ENCODE measurements at regions not wholly inside any gene's neighbourhood (a gene's known extent, or its start where the extent isn't known, plus 50 kb on each side); places are given as distances from the start of the nearest gene placed in this dataset.

DNA sequence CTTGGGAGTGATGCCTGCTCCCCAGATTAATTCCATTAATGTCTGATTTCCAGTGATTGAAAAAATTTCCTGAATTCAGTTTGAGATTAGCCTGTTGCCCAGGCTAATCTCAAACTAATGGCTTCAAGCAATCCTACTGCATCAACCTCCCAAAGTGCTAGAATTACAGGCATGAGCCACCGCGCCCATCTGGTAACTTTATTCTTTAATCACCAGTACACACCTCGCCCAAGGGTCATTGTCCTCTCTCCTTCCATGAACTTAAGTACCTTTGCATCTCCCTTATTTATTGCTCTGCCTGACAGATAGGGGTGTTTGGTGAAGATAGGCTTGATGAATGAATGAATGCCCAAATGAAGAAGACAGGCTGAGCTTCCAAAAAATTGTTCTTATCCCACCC lies 366.5 kb downstream of the SIPA1L2 start:
- no peak overlapping the region for H3K4me3 ChIP-seq (ENCODE audit: low read depth, low read length)

DNA sequence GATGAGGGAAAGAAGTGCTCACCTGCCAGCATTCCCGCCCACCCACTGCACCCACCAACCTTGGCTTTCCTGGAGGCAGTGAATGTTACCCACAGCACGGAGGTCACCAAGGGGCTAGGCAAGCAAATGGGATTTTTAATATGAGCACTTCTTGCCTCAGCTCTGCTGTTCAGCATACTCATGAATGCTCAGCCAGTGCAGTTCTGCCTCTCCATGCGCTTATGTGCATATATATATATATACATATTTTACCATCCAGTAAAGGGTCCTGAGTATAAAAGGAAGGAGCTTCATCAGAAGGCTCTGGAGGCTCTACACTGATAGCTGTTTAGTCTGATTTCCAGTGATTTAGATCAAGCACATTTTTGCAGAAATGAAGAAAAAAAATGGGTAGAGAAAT lies 366.9 kb downstream of the SIPA1L2 start:
- H3K4me3 ChIP-seq (ENCODE audit: low read depth, low read length) = no peak overlapping the region

- no peak overlapping the region for H3K4me3 ChIP-seq (ENCODE audit: low read depth, low read length)
Observed at GRCh38 chr1:232260861-232261260, 369.1 kb downstream of the SIPA1L2 start.

- H3K4me3 ChIP-seq (ENCODE audit: low read depth, low read length) = no peak overlapping the region
Observed at GRCh38 chr1:232260045-232260444, 369.9 kb downstream of the SIPA1L2 start.

DNA sequence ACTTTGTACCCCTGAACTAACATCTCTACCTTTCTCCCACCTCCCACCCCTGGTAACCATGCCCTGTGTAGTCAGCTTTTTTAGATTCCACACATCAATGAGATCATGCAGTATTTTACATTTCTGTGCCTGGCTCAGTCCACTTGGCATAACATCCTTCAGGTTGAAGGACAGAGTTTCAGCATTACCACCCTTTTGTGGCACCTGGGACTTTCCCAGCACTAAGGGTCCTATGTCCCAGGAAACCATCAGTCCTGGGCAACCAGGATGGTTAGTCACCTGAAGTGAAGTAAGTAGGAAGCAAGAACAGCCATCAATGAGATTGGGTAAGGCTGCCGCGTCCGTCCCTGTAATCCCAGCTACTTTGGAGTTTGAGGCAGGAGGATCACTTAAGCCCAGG lies 370.6 kb downstream of the SIPA1L2 start:
- H3K4me3 ChIP-seq (ENCODE audit: low read depth, low read length) = no peak overlapping the region

DNA sequence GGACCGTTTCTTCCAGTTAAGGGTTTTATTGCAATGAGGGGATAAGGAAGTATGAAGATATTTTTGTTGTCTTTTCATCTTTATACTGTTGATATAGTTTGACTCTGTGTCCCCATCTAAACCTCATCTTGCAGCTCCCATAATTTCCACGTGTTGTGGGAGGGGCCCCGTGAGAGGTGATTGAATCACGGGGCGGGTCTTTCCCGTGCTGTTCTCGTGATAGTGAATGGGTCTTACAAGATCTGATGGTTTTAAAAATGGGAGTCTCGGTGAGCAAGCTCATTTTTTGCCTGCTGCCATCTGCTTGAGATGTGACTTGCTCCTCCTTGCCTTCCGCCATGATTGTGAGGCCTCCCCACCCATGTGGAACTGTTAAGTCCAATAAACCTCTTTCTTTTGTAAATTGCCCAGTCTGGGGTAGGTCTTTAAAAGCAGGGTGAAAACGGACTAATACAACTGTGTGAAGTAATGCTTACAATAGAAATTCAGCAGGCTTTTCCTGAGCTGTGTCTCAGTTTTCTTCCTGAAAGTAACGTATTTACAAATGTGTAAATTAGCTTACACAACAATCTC lies 377.3 kb downstream of the SIPA1L2 start:
- H3K4me3 ChIP-seq (ENCODE audit: low read depth, low read length) = no peak overlapping the region

DNA sequence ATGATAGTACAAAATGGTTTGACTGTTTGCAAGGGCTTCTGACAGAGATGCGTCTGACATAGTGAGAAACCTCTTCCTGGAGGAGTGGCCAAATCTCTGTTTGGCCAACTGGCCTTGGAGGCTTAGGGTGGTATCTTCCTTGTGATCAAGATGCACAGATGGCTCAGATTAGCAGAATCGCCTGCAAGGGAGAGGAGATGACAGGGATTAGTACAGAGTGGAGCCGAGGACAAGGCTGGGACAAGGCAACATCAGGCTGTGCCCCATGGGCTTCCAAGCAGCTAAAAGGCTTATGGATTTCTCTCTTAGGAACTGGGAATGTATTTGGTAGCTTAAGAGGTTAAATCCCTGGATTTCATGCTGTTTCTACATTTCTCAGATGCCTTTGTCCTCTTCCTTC lies 379.1 kb downstream of the SIPA1L2 start:
- H3K4me3 ChIP-seq (ENCODE audit: low read depth, low read length) = no peak overlapping the region

DNA sequence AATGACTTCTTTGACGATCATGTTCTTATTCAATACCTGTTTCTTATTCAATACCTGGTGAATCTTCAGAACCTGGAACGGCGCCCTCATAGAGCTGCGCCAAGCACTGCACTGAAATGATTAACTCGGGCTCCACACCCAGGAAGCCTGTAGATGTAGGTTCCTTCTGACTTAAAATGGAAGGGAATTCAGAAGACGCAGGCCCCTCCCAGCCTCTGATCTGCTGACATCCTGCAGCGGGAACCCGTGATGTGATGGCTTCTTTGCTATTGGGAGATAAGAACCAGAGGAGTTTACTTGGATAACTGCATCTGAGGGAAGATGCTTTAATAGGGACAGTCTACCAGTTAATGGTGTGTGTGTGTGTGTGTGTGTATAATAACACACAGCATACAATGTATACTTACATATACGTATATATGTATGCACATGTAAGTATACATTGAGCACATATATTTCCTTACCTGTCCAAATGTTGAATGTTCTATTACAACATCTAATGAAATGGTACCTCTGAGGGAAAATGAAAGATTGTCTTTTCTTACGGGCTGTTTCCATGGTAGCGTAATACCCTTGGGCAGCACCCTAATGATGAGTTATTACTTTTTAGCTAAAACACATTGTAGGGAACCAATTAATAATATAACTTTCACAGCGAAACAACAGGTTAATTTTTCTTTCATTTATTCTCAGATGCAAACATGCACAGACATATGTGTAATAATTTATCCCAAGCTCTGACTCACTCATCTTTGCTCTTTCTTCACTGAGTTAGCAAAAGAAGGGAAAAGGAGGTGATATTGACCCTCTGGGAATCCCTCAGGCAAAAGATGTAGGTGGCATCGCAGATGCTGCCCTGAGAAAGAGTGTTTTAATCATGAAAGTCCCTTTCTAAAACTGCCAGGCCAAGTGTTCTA lies 379.8 kb downstream of the SIPA1L2 start:
- no peak overlapping the region for H3K4me3 ChIP-seq (ENCODE audit: low read depth, low read length)

DNA sequence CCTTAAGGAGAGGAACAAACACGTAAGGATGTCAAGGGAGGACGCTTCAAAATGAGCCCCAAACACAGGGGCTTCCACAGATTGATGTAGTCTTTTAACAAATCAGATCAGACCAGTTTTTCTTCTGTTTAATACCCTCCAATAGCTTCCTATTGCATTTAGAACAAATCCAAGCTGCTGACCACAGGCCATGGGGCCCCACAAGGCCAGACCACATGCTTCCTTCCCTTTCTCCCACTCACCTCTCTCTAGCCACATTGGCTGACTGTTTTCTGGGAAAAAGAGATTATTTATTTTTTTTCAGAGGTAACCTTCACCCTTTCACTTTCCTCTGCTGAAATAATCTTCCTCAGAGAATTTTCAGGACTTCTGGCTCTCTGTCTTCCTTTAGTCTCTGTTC lies 380.6 kb downstream of the SIPA1L2 start:
- H3K4me3 ChIP-seq (ENCODE audit: low read depth, low read length) = no peak overlapping the region

DNA sequence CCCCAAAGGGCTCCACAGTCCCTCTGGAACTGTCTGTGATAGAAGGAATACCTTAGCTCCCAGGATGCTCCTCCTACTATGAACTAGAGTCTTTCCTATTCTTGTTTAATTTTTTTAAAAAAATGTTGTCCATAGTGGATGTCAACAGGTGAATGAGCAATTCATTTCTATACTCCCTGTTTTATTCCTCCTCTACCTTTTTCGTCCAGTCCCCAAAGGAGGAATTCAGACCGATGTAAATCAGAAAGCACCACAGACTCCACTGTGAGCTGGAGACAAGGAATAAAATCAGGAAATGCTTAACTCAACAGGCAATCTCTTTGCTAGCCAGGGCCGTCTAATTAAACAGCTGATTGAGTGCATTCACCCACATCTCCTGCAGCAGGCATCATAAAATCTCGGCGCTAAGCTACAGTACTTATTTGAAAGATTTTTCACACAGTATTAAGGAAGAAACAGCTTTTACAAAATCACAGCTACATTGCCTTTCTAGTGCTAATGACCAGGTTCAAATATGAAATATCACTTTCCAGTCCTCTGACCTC lies 381.6 kb downstream of the SIPA1L2 start:
- H3K4me3 ChIP-seq (ENCODE audit: low read depth, low read length) = no peak overlapping the region

GRCh38 chr1:232247669-232248068 lies 382.3 kb downstream of the SIPA1L2 start:
- H3K4me3 ChIP-seq (ENCODE audit: low read depth, low read length) = no peak overlapping the region

- H3K4me3 ChIP-seq (ENCODE audit: low read depth, low read length) = no peak overlapping the region
Observed at GRCh38 chr1:232244426-232244825, 385.5 kb downstream of the SIPA1L2 start.

- H3K4me3 ChIP-seq (ENCODE audit: low read depth, low read length) = no peak overlapping the region
Observed at GRCh38 chr1:232239998-232240397, 389.9 kb downstream of the SIPA1L2 start.

- H3K4me3 ChIP-seq (ENCODE audit: low read depth, low read length) = no peak overlapping the region
Observed at GRCh38 chr1:232239522-232239921, 390.4 kb downstream of the SIPA1L2 start.

GRCh38 chr1:232238009-232238408 lies 391.9 kb downstream of the SIPA1L2 start:
- H3K4me3 ChIP-seq (ENCODE audit: low read depth, low read length) = no peak overlapping the region

GRCh38 chr1:232227306-232227705 lies 402.6 kb downstream of the SIPA1L2 start:
- no peak overlapping the region for H3K4me3 ChIP-seq (ENCODE audit: low read depth, low read length)

DNA sequence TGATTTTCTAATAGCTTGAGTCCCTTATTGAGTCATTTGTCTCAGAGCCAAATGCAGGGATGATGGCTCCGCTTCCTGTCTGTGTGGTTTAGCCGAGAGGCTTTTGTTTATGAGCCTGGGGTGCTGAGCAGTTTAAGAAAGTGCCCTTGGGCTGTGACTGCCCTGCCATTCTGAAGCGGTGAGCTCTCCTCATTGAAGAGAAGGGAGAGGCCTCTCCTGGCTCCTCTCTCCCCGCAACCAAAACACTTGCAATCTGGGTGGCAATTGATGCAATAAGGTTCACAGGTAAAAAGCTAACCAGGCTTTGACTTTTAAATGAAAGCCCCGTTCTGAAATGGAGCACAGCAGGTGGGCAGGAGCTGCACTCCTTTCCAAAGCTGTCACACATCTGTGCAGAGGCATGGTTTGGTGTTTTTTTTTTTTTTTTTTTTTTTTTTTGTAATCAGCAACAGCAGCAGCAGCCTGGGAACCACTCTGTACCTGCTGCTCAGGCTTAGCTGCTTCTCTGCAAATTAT lies 403.7 kb downstream of the SIPA1L2 start:
- H3K4me3 ChIP-seq (ENCODE audit: low read depth, low read length) = no peak overlapping the region

GRCh38 chr1:232225336-232226131 lies 404.4 kb downstream of the SIPA1L2 start:
- H3K4me3 ChIP-seq (ENCODE audit: low read depth, low read length) = no peak overlapping the region

- H3K4me3 ChIP-seq (ENCODE audit: low read depth, low read length) = no peak overlapping the region
Observed at GRCh38 chr1:232223887-232224286, 406.0 kb downstream of the SIPA1L2 start.

DNA sequence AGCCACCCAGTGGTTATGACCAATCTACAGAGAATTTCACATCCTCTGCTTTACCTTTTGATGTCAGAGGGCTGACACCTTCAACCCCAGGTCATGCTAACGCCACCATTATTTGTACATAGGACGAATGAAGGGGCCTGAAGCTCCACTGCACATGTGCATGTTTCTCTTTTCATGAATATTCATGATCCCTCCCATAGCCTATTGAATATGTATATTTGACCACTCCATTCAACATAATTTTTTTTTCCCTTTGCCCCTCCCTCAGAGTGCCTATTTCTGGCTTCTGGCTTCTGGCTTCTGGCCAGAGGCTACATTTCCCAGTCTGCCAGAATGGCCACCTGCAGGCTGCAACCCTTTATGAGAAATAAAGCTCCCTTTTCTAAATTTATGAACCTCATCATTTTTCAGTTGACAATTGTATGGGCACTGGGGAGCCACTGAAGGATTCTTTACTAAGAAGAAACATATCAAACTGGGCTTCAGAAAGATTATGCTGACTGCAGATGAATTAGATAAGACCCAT lies 406.7 kb downstream of the SIPA1L2 start:
- H3K4me3 ChIP-seq (ENCODE audit: low read depth, low read length) = no peak overlapping the region

GRCh38 chr1:232222614-232223013 lies 407.3 kb downstream of the SIPA1L2 start:
- H3K4me3 ChIP-seq (ENCODE audit: low read depth, low read length) = no peak overlapping the region
